Panc1 (cell line): ENCODE measurements at regions not wholly inside any gene's neighbourhood (a gene's known extent, or its start where the extent isn't known, plus 50 kb on each side); places are given as distances from the start of the nearest gene placed in this dataset.

ENCODE experiments used
- POLR2AphosphoS5 ChIP-seq: IDR thresholded peaks from 2 replicates; pipeline ENCODE4 v1.6.1; 2012; ENCODE audit warnings: mild to moderate bottlenecking, low read depth, low read length, moderate library complexity
- TF ChIP-seq, protein P1 (sequence below): fragments of 450-650 bp; IDR thresholded peaks from 2 replicates; pipeline ENCODE4 v1.5.1; 2017; ENCODE audit warnings: mild to moderate bottlenecking

GRCh38 chr1:78322928-78323680 is 167.7 kb upstream of the PTGFR start:
- TF ChIP-seq, protein P1, sequence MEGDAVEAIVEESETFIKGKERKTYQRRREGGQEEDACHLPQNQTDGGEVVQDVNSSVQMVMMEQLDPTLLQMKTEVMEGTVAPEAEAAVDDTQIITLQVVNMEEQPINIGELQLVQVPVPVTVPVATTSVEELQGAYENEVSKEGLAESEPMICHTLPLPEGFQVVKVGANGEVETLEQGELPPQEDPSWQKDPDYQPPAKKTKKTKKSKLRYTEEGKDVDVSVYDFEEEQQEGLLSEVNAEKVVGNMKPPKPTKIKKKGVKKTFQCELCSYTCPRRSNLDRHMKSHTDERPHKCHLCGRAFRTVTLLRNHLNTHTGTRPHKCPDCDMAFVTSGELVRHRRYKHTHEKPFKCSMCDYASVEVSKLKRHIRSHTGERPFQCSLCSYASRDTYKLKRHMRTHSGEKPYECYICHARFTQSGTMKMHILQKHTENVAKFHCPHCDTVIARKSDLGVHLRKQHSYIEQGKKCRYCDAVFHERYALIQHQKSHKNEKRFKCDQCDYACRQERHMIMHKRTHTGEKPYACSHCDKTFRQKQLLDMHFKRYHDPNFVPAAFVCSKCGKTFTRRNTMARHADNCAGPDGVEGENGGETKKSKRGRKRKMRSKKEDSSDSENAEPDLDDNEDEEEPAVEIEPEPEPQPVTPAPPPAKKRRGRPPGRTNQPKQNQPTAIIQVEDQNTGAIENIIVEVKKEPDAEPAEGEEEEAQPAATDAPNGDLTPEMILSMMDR: no peak
- no peak for TF ChIP-seq POLR2AphosphoS5
